Activated naive CD4-positive, alpha-beta T cell treated with anti-CD3 and anti-CD28 coated beads, Interleukin-2, amount 10 ng/mL, durations not matched to agents 7 days and 5 days (primary cell): ENCODE measurements at regions not wholly inside any gene's neighbourhood (a gene's known extent, or its start where the extent isn't known, plus 50 kb on each side); places are given as distances from the start of the nearest gene placed in this dataset.

ENCODE experiments used
- CTCF ChIA-PET: fragments of 350-600 bp; sonication (Branson Sonifier 250); formaldehyde crosslinking; loops from one replicate; lab custom pipeline; 2021; ENCODE audit warnings: antibody characterized with exemption; lab: Charles Lee
- DNase-seq: peaks from one replicate; pipeline ENCODE4 v3.0.0-alpha.2; 2020
- H3K27ac Mint-ChIP-seq: one replicate; pipeline ENCODE4 v1.8.0; 2021; ENCODE audit warnings: mild to moderate bottlenecking, moderate library complexity, mixed read lengths
- H3K27me3 Mint-ChIP-seq: one replicate; pipeline ENCODE4 v1.8.0; 2021; ENCODE audit warnings: mild to moderate bottlenecking, mixed read lengths
- H3K36me3 Mint-ChIP-seq: one replicate; pipeline ENCODE4 v1.8.0; 2021; ENCODE audit warnings: mixed read lengths
- H3K4me1 Mint-ChIP-seq: one replicate; pipeline ENCODE4 v1.8.0; 2021; ENCODE audit warnings: mixed read lengths
- H3K4me3 Mint-ChIP-seq: one replicate; pipeline ENCODE4 v1.8.0; 2021; ENCODE audit warnings: mild to moderate bottlenecking, moderate library complexity, mixed read lengths
- H3K9me3 Mint-ChIP-seq: one replicate; pipeline ENCODE4 v1.8.0; 2021; ENCODE audit warnings: mixed read lengths

- H3K27ac Mint-ChIP-seq: no peak overlapping the region
- H3K36me3 Mint-ChIP-seq: no peaks in the 10 kb centered on the region
- H3K4me3 Mint-ChIP-seq: no peak overlapping the region
- CTCF ChIA-PET: interaction anchor here (0.6 to 3.6 kb wide), 5 partner anchors 10 to 611 kb away, joined by 3 to 29 read pairs (median 4); no protein-coding TSS in a partner anchor
- H3K27me3 Mint-ChIP-seq: no peaks in the 10 kb centered on the region
- peak; percentile 54 for DNase-seq
- no peaks in the 10 kb centered on the region for H3K4me1 Mint-ChIP-seq
- no peaks in the 10 kb centered on the region for H3K9me3 Mint-ChIP-seq
These were observed 475.9 kb upstream of the CCL2 start for GRCh38 chr17:33779234-33779591.

DNA sequence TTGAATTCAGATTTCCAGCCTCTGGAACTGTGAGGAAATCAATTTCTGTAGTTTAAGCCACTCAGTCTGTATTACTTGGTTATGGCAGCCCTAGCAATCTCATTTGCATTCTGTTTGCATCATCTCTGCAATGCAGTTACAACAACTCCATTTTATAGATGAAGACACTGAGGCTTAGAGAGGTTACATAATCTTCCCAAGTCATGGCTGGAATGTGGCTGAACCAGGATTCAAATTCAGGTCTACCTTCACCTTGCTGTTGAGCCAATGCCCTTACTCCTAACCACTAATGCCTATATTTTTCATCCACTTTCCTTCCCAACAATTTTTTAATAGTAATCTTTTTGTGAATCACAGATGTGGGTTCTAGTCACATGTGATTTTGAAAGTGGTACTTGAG, 469.8 kb upstream of the CCL2 start:
- Mint-ChIP-seq H3K27me3 (no peaks in the 10 kb centered on the region), H3K4me3 (no peak overlapping the region), H3K9me3 (no peaks in the 10 kb centered on the region), H3K4me1 (no peaks in the 10 kb centered on the region), H3K36me3 (no peaks in the 10 kb centered on the region), H3K27ac (no peak overlapping the region)
- DNase-seq: no peak
- CTCF ChIA-PET: interaction anchor here (0.8 kb wide), 1 partner anchor 11 kb away, joined by 3 read pairs; no protein-coding TSS in a partner anchor

DNA sequence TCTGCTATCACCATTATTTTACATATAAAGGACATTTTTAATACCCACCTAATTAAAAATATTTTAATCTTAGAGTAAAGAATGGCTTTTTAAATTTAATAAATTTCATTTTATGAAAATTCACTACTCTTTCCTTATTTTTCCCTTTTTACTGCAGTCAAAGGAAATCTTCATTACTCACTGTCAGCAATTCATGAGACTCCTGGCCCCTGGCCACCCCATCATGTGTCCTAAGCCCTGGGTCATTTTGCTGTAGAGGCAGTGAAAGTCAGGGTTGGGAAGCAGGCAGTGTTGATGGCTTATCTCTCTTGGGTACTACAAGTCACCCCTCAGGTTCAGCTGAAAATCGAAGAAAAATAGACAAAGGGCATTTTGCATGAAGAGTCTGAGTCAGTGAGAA, 468.6 kb upstream of the CCL2 start:
- Mint-ChIP-seq H3K36me3 (no peaks in the 10 kb centered on the region), H3K4me1 (no peaks in the 10 kb centered on the region), H3K9me3 (no peaks in the 10 kb centered on the region), H3K27ac (no peak overlapping the region), H3K27me3 (no peaks in the 10 kb centered on the region), H3K4me3 (no peak overlapping the region)
- DNase-seq: no peak
- CTCF ChIA-PET: no interaction called here

DNA sequence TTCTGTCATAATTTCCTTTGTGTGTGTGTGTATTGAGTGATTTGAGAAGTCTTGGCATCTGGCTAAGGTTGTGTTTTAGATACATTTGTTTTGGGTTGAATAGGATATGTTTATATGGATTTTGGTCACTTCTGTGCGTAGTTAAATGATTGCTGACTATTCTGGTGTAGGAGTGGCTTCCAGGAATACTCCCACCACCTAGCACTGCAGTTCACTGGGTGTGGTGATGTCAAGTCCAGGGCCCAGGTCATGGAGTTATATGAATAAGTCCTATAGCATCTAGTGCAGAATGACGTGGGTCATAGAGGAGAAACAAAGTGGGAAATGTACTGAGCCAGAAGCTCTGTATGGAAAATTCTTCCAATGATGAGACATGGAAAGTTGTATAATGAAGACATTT, 465.4 kb upstream of the CCL2 start:
- Mint-ChIP-seq H3K27ac (no peak overlapping the region), H3K9me3 (no peaks in the 10 kb centered on the region), H3K4me3 (no peak overlapping the region), H3K4me1 (no peaks in the 10 kb centered on the region), H3K27me3 (peaks cover 4% of the 10 kb centered on the region), H3K36me3 (no peaks in the 10 kb centered on the region)
- CTCF ChIA-PET: interaction anchor here (1.2 kb wide), 1 partner anchor 10 kb away, joined by 4 read pairs; no protein-coding TSS in a partner anchor
- DNase-seq: no peak

GRCh38 chr17:33797181-33797580, 457.9 kb upstream of the CCL2 start:
- Mint-ChIP-seq H3K27me3 (peaks cover 16% of the 10 kb centered on the region), H3K36me3 (no peaks in the 10 kb centered on the region), H3K27ac (no peak overlapping the region), H3K4me3 (no peak overlapping the region), H3K4me1 (no peaks in the 10 kb centered on the region), H3K9me3 (no peaks in the 10 kb centered on the region)
- DNase-seq: no peak
- CTCF ChIA-PET: no interaction called here

DNA sequence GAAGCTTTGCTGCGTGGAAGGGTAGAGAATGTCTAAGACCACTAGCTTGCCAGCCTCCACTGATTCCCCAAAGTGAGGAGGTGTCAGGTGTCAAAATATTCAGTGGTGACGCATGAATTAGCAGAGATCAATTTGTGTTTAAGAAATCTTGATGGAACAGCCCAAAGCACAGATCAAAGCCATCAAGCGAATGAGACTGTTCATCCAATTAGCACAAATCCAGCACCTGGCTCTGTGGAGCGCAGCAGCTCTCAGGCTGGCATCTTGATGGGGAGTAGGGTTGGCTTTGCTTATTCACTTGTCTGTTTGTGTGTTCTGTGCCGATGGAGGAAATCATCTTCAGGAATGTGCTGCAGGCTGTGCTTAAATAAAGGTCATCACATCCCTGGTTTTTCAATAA, 456.8 kb upstream of the CCL2 start:
- DNase-seq: no peak
- CTCF ChIA-PET: no interaction called here
- Mint-ChIP-seq H3K9me3 (no peaks in the 10 kb centered on the region), H3K4me1 (no peaks in the 10 kb centered on the region), H3K27ac (no peak overlapping the region), H3K4me3 (no peak overlapping the region), H3K36me3 (no peaks in the 10 kb centered on the region), H3K27me3 (peaks cover 17% of the 10 kb centered on the region)

GRCh38 chr17:33802349-33803198, 452.5 kb upstream of the CCL2 start:
- Mint-ChIP-seq H3K27me3 (peaks cover 15% of the 10 kb centered on the region), H3K4me3 (no peak overlapping the region), H3K9me3 (no peaks in the 10 kb centered on the region), H3K36me3 (no peaks in the 10 kb centered on the region), H3K27ac (no peak overlapping the region), H3K4me1 (no peaks in the 10 kb centered on the region)
- DNase-seq: no peak
- CTCF ChIA-PET: no interaction called here

- Mint-ChIP-seq H3K4me3 (no peak overlapping the region), H3K27ac (no peak overlapping the region), H3K4me1 (no peaks in the 10 kb centered on the region)
These were observed 451.8 kb upstream of the CCL2 start for GRCh38 chr17:33803199-33803685.

DNA sequence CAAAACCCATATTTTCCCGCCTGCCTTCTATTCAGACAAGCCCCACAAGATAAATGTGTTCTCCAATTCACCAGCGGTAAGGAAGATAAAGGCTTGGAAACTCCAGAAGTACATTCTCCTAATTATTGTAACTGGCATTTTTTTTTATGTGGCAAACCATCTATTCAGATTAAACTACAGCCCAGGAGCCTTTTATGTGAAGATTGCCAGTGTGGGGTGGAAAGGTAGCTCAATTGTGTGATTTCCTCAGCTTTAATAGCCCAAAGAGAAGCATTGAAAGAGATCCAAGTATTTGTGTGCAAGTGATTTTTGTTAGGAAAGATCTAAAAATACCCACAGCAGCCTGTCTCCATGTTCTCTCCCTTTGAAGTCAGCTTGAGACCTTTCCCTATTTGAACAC, 451.4 kb upstream of the CCL2 start:
- no peak overlapping the region for H3K4me3 Mint-ChIP-seq
- no peaks in the 10 kb centered on the region for H3K4me1 Mint-ChIP-seq
- H3K27ac Mint-ChIP-seq: no peak overlapping the region
- DNase-seq: no peak
- no peaks in the 10 kb centered on the region for H3K9me3 Mint-ChIP-seq
- CTCF ChIA-PET: no interaction called here
- no peaks in the 10 kb centered on the region for H3K36me3 Mint-ChIP-seq
- H3K27me3 Mint-ChIP-seq: peaks cover 7% of the 10 kb centered on the region

More at GRCh38 chr17:33803199-33803685, 451.8 kb upstream of the CCL2 start:
- no peaks in the 10 kb centered on the region for H3K36me3 Mint-ChIP-seq
- DNase-seq: no peak
- CTCF ChIA-PET: no interaction called here
- H3K27me3 Mint-ChIP-seq: peaks cover 8% of the 10 kb centered on the region
- H3K9me3 Mint-ChIP-seq: no peaks in the 10 kb centered on the region

DNA sequence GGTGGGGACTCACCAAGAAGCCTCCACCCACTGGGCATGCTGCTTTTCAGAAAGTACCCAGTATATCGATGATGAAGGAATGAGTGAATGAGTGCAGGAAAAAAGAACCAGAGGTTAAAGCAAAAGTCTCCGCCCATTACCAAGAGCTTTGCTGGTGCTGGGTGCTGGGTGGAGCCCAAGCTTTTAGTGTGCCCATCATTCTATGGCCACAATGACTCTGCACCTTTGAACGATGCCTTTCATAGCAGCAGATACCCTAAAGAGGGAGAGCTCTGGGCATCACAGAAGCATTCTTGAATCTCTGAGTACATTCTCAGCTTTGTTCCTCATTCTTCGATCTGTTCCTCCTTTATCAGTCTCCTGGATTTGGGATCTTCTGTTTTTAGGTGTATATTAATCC, 450.7 kb upstream of the CCL2 start:
- DNase-seq: no peak
- no peak overlapping the region for H3K27ac Mint-ChIP-seq
- CTCF ChIA-PET: no interaction called here
- no peaks in the 10 kb centered on the region for H3K36me3 Mint-ChIP-seq
- no peaks in the 10 kb centered on the region for H3K4me1 Mint-ChIP-seq
- no peak overlapping the region for H3K4me3 Mint-ChIP-seq
- peaks cover 3% of the 10 kb centered on the region for H3K27me3 Mint-ChIP-seq
- no peaks in the 10 kb centered on the region for H3K9me3 Mint-ChIP-seq

DNA sequence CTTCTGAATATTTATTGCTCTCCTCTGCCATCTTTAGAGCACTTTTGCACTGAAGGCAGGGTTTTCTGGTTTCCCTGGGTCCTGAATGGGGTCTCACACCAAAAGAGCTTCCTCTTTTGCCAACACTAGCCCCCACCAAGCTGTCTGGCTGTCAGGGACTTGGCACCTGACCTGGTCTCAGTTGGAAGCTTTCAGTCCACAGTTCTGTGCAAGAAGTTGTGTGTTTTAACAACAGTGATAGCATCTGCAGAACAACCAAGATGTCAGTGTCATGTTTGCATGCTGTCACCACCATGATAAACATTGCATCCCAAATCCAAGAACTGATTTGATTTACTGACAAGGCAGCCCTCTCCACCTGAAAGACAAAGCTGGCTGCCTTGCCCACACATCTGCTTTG, 448.5 kb upstream of the CCL2 start:
- no peaks in the 10 kb centered on the region for H3K36me3 Mint-ChIP-seq
- no peak overlapping the region for H3K4me3 Mint-ChIP-seq
- DNase-seq: no peak
- no peaks in the 10 kb centered on the region for H3K4me1 Mint-ChIP-seq
- H3K9me3 Mint-ChIP-seq: no peaks in the 10 kb centered on the region
- CTCF ChIA-PET: no interaction called here
- peaks cover 3% of the 10 kb centered on the region for H3K27me3 Mint-ChIP-seq
- H3K27ac Mint-ChIP-seq: no peak overlapping the region

DNA sequence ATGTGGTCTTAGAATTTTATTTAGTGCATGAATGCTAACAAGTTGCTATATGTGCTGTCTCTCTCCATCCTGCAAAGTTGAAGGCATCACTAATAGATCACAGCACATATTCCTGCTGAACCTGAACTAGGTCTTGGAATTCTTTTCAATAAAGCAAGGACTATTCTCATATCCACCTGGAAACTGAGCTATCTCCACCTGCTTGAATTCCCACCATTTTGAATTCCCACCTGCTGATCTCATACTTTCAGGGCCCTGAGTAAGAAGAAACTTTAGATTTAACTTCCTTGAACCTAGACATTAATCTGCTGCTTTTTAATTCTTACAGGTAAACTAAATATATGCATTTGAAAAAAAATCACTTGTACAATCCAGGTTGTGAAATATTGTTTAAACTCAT, 445.3 kb upstream of the CCL2 start:
- H3K36me3 Mint-ChIP-seq: no peaks in the 10 kb centered on the region
- DNase-seq: no peak
- H3K9me3 Mint-ChIP-seq: no peaks in the 10 kb centered on the region
- H3K4me1 Mint-ChIP-seq: no peaks in the 10 kb centered on the region
- CTCF ChIA-PET: no interaction called here
- no peaks in the 10 kb centered on the region for H3K27me3 Mint-ChIP-seq
- H3K27ac Mint-ChIP-seq: no peak overlapping the region
- H3K4me3 Mint-ChIP-seq: no peak overlapping the region

GRCh38 chr17:33811004-33811760, 443.9 kb upstream of the CCL2 start:
- no peaks in the 10 kb centered on the region for H3K36me3 Mint-ChIP-seq
- DNase-seq: no peak
- H3K4me1 Mint-ChIP-seq: no peaks in the 10 kb centered on the region
- no peaks in the 10 kb centered on the region for H3K9me3 Mint-ChIP-seq
- CTCF ChIA-PET: no interaction called here
- no peaks in the 10 kb centered on the region for H3K27me3 Mint-ChIP-seq
- no peak overlapping the region for H3K4me3 Mint-ChIP-seq
- H3K27ac Mint-ChIP-seq: no peak overlapping the region

- H3K36me3 Mint-ChIP-seq: no peaks in the 10 kb centered on the region
- H3K4me1 Mint-ChIP-seq: no peaks in the 10 kb centered on the region
- H3K9me3 Mint-ChIP-seq: no peaks in the 10 kb centered on the region
- no peak overlapping the region for H3K4me3 Mint-ChIP-seq
- H3K27me3 Mint-ChIP-seq: no peaks in the 10 kb centered on the region
- CTCF ChIA-PET: no interaction called here
- H3K27ac Mint-ChIP-seq: no peak overlapping the region
- DNase-seq: no peak
These were observed 443.0 kb upstream of the CCL2 start for GRCh38 chr17:33811984-33812577.
